GM12878 (cell line): ENCODE measurements at regions not wholly inside any gene's neighbourhood (a gene's known extent, or its start where the extent isn't known, plus 50 kb on each side); places are given as distances from the start of the nearest gene placed in this dataset.

ENCODE experiments used
- ATAC-seq: fragments of 200-7000 bp; cut with Tn5 transposase; 3 replicates; pipeline ENCODE4 v1.9.1; 2020; ENCODE audit warnings: mild to moderate bottlenecking, moderate library complexity
- BruUV-seq: library from RNA; stranded (reverse); fragments of 400-500 nt; replicated peaks from 2 replicates; lab custom pipeline; 2021; lab: Mats Ljungman, UMichigan
- CTCF ChIA-PET: fragments of 300-600 bp; sonication (Branson Sonifier 250); formaldehyde crosslinking; extraction: SDS; loops from one replicate; lab custom pipeline; 2021; ENCODE audit warnings: inconsistent platforms; lab: Yijun Ruan, JAX
- POLR2A ChIA-PET: fragments of 350-600 bp; formaldehyde crosslinking; extraction: SDS; loops from one replicate; lab custom pipeline; 2021; ENCODE audit warnings: inconsistent platforms; lab: Charles Lee
- RAD21 ChIA-PET: fragments of 300-600 bp; sonication (Branson Sonifier 250); formaldehyde crosslinking; loops from one replicate; lab custom pipeline; 2023; ENCODE audit warnings: antibody characterized with exemption; ENCODE audit not compliant: unreplicated experiment; lab: Charles Lee
- SMC1A ChIA-PET: fragments of 300-600 bp; sonication (Branson Sonifier 250); formaldehyde crosslinking; loops from one replicate; lab custom pipeline; 2023; ENCODE audit not compliant: unreplicated experiment, uncharacterized antibody; lab: Charles Lee
- DNase-seq: peaks from one replicate; pipeline ENCODE4 v3.0.0-alpha.2; 2011; ENCODE audit warnings: low read depth, low spot score
- FAIRE-seq: peaks from 3 replicates; lab custom pipeline; 2011; peaks lifted over from hg19 to GRCh38; lab: Jason Lieb, UNC
- H2AFZ ChIP-seq: 2 replicates; pipeline ENCODE4 v1.6.0; 2011; ENCODE audit warnings: low read depth, low read length, control low read depth; ENCODE audit not compliant: control insufficient read depth
- H3K27ac ChIP-seq: 2 replicates; pipeline ENCODE4 v1.5.1; 2011; ENCODE audit warnings: control low read depth; ENCODE audit not compliant: control insufficient read depth, insufficient read depth
- H3K27me3 ChIP-seq, 2 experiments: replicated peaks in 1 of 2; 2 replicates each; pipeline versions ENCODE4 v1.6.0 to v1.6.1; 2011; ENCODE audit warnings: low read length in 1 of 2; ENCODE audit not compliant: control insufficient read depth in 2 of 2, insufficient read depth in 2 of 2
- H3K36me3 ChIP-seq, 2 experiments: 2 replicates each; pipeline ENCODE4 v1.5.1; 2011; ENCODE audit warnings: low read length in 1 of 2; ENCODE audit not compliant: control insufficient read depth in 2 of 2, insufficient read depth in 2 of 2
- H3K4me1 ChIP-seq: 2 replicates; pipeline ENCODE4 v1.6.1; 2011; ENCODE audit warnings: mild to moderate bottlenecking, low read length, moderate library complexity, mixed read lengths; ENCODE audit not compliant: control insufficient read depth, insufficient read depth
- H3K4me2 ChIP-seq: 2 replicates; pipeline ENCODE4 v1.6.0; 2011; ENCODE audit warnings: control low read depth; ENCODE audit not compliant: control insufficient read depth, insufficient read depth
- H3K4me3 ChIP-seq: fragments of 200-600 bp; sonication (generic); 2 replicates; pipeline ENCODE4 v1.5.1; 2016
- H3K79me2 ChIP-seq: 2 replicates; pipeline ENCODE4 v1.6.0; 2011; ENCODE audit warnings: low read length; ENCODE audit not compliant: control insufficient read depth, insufficient read depth
- H3K9ac ChIP-seq: 2 replicates; pipeline ENCODE4 v1.8.0; 2011; ENCODE audit warnings: low read length, control low read depth, mixed read lengths; ENCODE audit not compliant: control insufficient read depth, insufficient read depth
- H3K9me3 ChIP-seq: replicated peaks from 3 replicates; pipeline ENCODE4 v1.5.1; 2011; ENCODE audit warnings: mild to moderate bottlenecking, low read length; ENCODE audit not compliant: control insufficient read depth, insufficient read depth
- H4K20me1 ChIP-seq: 2 replicates; pipeline ENCODE4 v1.6.0; 2011; ENCODE audit not compliant: control insufficient read depth, insufficient read depth
- MTA2 ChIP-seq: fragments of 450-650 bp; IDR thresholded peaks from 2 replicates; pipeline ENCODE4 v1.6.1; 2016; ENCODE audit warnings: low read depth, mild to moderate bottlenecking, moderate library complexity
- PML ChIP-seq: IDR thresholded peaks from 2 replicates; pipeline ENCODE4 v1.6.1; 2012; ENCODE audit warnings: low read length, inconsistent platforms
- RFX5 ChIP-seq: IDR thresholded peaks from 2 replicates; pipeline ENCODE4 v1.6.1; 2011; ENCODE audit warnings: low read depth, low read length, improper control_type of control experiment
- SMAD1 ChIP-seq: fragments of 450-650 bp; IDR thresholded peaks from 2 replicates; pipeline ENCODE4 v1.6.1; 2018; ENCODE audit warnings: mild to moderate bottlenecking, low read depth; ENCODE audit not compliant: partially characterized antibody
- SP1 ChIP-seq: IDR thresholded peaks from one replicate; pipeline ENCODE4 v1.6.1; 2011; ENCODE audit warnings: low read depth, low read length
- SREBF1 ChIP-seq: IDR thresholded peaks from 2 replicates; pipeline ENCODE4 v1.6.1; 2012; ENCODE audit warnings: mild to moderate bottlenecking, low read length
- ZNF622 ChIP-seq: fragments of 450-650 bp; IDR thresholded peaks from 2 replicates; pipeline ENCODE4 v1.6.1; 2017; ENCODE audit warnings: mild to moderate bottlenecking, inconsistent platforms
- WGBS: methylation state at CpG from one replicate; pipeline ENCODE4 v1.1.6; 2016; ENCODE audit warnings: low lambda C conversion rate; ENCODE audit not compliant: insufficient replicate concordance, insufficient coverage; ENCODE audit errors: missing lambda C conversion rate; 5-methylcytosine and 5-hydroxymethylcytosine counted together
- in situ Hi-C: fragments of 300-500 bp; cut with MboI; formaldehyde crosslinking; loops from 9 replicates; pipeline ENCODE4 v1.14.3; 2018; ENCODE audit warnings: mixed read lengths
- intact Hi-C: fragments of 100-400 bp; cut with micrococcal nuclease; formaldehyde crosslinking; loops from one replicate; pipeline ENCODE4 v1.14.2; 2022; ENCODE audit not compliant: unreplicated experiment

GRCh38 chr17:15048933-15049794 is 216.0 kb downstream of the PMP22 start:
- FAIRE-seq (no peak), DNase-seq (no peak), ATAC-seq (no peak)
- H3K9ac ChIP-seq: no peak overlapping the region
- no peaks in the 10 kb centered on the region for H3K27me3 ChIP-seq
- ChIA-PET POLR2A (no interaction called here), CTCF (no interaction called here), RAD21 (no interaction called here), SMC1A (no interaction called here)
- 9% methylated on average over 6 of the region's 6 CpGs for WGBS
- no peaks in the 10 kb centered on the region for H4K20me1 ChIP-seq
- TF ChIP-seq SMAD1: no peak
- no peak for TF ChIP-seq PML
- TF ChIP-seq ZNF622: no peak
- H3K4me3 ChIP-seq: no peak overlapping the region
- in situ Hi-C loops (loop anchor here (10.0 kb wide), 1 partner anchor 64 kb away; no protein-coding TSS in a partner anchor), intact Hi-C loops (no loop called here)
- no peak overlapping the region for H2AFZ ChIP-seq
- no peaks in the 10 kb centered on the region for H3K36me3 ChIP-seq
- H3K4me2 ChIP-seq: no peak overlapping the region
- no peaks in the 10 kb centered on the region for H3K4me1 ChIP-seq
- H3K9me3 ChIP-seq: no peaks in the 10 kb centered on the region
- no peak overlapping the region for H3K27ac ChIP-seq
- no peaks in the 10 kb centered on the region for H3K79me2 ChIP-seq
- BruUV-seq: no TSS peak

GRCh38 chr17:15048381-15048780 is 216.7 kb downstream of the PMP22 start:
- ChIA-PET CTCF (no interaction called here), POLR2A (no interaction called here), SMC1A (no interaction called here), RAD21 (no interaction called here)
- Histone ChIP-seq H3K27me3 (no peaks in the 10 kb centered on the region), H4K20me1 (no peaks in the 10 kb centered on the region), H2AFZ (no peak overlapping the region), H3K9me3 (no peaks in the 10 kb centered on the region), H3K9ac (no peak overlapping the region), H3K4me2 (no peak overlapping the region), H3K79me2 (no peaks in the 10 kb centered on the region), H3K4me3 (no peak overlapping the region), H3K36me3 (no peaks in the 10 kb centered on the region), H3K27ac (no peak overlapping the region), H3K4me1 (no peaks in the 10 kb centered on the region)
- DNase-seq (no peak), ATAC-seq (no peak), FAIRE-seq (no peak)
- TF ChIP-seq RFX5 (no peak), SREBF1 (no peak), SP1 (no peak), MTA2 (no peak)
- intact Hi-C loops: no loop called here
- 0% methylated on average over 2 of the region's 2 CpGs for WGBS
- no TSS peak for BruUV-seq
- in situ Hi-C loops: loop anchor here (10.0 kb wide), 1 partner anchor 64 kb away; no protein-coding TSS in a partner anchor
